Breast epithelium (tissue), 3 donors: ENCODE measurements at regions not wholly inside any gene's neighbourhood (a gene's known extent, or its start where the extent isn't known, plus 50 kb on each side); places are given as distances from the start of the nearest gene placed in this dataset.

Experiments
- POLR2A ChIP-seq: fragments of 450-650 bp; IDR thresholded peaks from one replicate; pipeline ENCODE4 v1.6.1; 2016; ENCODE audit warnings: antibody characterized with exemption, mild to moderate bottlenecking, moderate library complexity
- TF ChIP-seq, protein P1 (sequence below), 3 donors: fragments of 450-650 bp; IDR thresholded peaks; one replicate each; pipeline ENCODE4 v1.5.1; 2016 to 2017; ENCODE audit warnings: antibody characterized with exemption in 3 of 3, mild to moderate bottlenecking in 3 of 3, moderate library complexity in 3 of 3

DNA sequence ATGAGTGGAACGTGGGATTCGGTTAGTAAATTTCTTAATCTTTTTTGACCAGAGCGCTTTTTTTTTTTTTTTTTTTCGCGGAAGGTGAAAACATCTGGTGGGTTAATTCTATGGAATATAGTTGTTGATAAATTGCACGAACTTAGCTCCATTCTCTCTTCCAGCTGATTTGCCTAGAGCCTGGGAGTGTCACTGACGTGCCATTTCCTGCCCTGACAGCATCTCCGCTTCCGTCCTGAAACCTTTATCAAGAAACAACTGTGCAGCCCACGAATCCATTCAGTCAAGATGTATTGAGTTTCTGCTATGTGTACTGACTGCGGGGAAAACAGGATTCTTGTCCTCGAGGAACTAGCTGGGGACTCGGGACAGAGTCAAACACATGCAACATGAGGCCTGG lies 59.5 kb upstream of the TGM3 start:
- TF ChIP-seq, protein P1, sequence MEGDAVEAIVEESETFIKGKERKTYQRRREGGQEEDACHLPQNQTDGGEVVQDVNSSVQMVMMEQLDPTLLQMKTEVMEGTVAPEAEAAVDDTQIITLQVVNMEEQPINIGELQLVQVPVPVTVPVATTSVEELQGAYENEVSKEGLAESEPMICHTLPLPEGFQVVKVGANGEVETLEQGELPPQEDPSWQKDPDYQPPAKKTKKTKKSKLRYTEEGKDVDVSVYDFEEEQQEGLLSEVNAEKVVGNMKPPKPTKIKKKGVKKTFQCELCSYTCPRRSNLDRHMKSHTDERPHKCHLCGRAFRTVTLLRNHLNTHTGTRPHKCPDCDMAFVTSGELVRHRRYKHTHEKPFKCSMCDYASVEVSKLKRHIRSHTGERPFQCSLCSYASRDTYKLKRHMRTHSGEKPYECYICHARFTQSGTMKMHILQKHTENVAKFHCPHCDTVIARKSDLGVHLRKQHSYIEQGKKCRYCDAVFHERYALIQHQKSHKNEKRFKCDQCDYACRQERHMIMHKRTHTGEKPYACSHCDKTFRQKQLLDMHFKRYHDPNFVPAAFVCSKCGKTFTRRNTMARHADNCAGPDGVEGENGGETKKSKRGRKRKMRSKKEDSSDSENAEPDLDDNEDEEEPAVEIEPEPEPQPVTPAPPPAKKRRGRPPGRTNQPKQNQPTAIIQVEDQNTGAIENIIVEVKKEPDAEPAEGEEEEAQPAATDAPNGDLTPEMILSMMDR (IDR thresholded peaks at IDR 0.05) = no peak
- TF ChIP-seq POLR2A = no peak
